HG03097 (cell line): ENCODE measurements at regions not wholly inside any gene's neighbourhood (a gene's known extent, or its start where the extent isn't known, plus 50 kb on each side); places are given as distances from the start of the nearest gene placed in this dataset.
"Not testable (repeated sequence)": the region's sequence is repeated elsewhere in the genome, so short reads cannot be mapped to it uniquely, and the experiment has no call there.

Source experiments
- ATAC-seq: cut with Tn5 transposase; IDR thresholded peaks from one replicate; pipeline ENCODE4 v1.9.1; 2021; ENCODE audit not compliant: unreplicated experiment, low FRiP score

DNA sequence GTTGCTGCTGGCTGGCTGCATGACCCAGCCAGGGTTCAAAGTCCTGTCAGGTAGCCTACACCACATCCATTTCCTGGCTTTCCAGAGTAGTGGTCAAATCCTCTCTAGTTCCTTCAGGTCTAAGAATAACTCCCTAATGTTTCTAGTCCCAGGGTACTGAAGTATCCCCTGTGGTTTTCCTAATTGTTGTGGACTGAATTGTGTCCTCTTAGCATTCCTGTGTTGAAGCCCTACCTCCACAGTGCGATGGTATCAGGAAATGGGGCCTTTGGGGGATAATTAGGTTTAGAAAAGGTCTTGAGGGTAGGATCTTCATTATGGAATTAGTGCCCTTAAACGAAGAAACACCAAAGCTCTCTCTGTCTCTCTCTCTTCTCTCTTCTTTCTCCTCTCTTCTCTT is 191.8 kb upstream of the CCNG1 start:
- ATAC-seq: no peak

DNA sequence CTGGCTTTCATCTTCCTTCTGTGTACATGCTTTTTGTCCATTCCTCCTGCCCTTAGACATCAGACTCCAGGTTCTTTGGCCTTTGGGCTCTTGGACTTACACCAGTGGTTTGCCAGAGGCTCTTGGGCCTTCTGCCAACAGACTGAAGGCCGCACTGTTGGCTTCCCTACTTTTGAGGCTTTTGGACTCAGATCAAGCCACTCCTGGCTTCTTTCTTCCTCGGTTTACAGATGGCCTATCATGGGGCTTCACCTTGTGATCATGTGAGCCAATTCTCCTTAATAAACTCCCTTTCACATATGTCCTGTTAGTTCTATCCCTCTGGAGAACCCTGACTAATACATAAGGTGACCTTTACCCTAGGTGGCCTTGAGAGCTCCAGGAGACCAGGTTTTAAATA is 189.1 kb upstream of the CCNG1 start:
- no peak for ATAC-seq

DNA sequence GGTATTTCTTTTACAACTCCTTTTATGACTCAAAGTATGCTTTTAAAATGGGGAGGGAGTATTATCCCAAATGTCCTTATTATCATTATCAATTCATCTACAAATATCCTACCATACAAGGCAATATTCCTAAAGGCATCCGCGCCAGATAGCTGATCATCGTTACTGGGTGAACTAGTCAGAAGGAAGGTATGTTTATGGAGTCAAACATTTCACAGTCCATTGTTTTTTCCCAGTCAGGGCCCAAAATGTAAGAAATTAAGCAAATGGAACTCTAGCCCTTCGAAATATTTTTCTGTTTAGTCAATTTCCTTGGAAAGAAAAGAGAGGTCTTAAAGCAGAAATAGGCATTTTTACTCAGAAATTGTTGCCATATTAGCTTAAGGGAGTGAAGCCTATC is 188.5 kb upstream of the CCNG1 start:
- ATAC-seq: no peak

DNA sequence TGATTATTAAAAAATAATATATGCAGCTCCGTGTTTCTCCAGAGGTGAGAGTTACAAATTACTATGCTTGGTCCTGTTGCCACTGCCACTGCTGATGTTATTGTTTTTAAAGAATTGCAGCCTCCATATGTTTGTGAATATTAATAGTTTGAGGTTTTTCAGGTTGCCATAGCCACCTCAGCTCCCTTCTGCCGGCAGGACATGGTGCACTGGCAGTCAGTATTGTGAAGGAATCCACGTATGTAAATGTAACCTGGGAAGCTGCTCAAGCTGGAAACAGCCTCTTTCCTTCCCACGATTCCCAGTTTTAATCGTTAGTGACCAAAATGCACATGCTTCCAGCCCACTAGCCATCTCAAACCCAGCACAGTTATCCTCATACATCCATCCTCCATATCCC is 184.4 kb upstream of the CCNG1 start:
- no peak for ATAC-seq

DNA sequence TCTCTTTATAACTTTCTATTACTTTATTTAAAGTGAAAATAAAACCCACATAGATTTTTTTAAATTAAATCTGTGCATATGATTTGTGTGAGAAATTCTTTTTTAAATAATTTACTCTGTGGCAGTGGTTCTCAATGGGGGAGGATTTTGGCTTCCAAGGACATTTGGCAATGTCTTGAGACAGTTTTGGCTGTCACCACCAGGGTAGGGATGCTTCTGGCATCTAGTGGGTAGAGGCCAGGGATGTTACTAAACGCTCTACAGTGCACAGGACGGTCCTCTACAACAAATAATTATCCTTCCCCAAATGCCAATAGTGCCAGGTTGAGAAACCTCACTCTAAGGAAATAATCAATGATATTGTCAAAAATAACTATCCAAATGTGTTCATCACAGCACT is 177.9 kb upstream of the CCNG1 start:
- no peak for ATAC-seq

DNA sequence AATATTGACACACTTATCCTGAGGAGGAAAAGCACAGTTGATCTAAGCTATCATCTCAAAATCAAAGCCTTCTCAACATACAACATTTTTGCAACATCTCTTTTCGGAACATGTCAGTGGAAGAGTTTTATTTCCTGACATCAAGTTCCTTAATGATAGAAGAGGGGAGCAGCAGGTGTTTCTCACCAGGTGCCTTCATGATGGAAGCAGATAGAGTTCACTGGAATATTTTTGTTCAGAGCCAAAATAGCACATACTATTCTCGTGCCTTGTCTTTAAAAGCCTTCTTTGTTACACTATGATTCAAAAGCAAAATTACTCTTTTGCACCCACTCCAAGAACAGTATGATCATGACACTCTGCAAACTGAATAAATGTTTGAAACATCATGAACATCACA is 176.9 kb upstream of the CCNG1 start:
- no peak for ATAC-seq

DNA sequence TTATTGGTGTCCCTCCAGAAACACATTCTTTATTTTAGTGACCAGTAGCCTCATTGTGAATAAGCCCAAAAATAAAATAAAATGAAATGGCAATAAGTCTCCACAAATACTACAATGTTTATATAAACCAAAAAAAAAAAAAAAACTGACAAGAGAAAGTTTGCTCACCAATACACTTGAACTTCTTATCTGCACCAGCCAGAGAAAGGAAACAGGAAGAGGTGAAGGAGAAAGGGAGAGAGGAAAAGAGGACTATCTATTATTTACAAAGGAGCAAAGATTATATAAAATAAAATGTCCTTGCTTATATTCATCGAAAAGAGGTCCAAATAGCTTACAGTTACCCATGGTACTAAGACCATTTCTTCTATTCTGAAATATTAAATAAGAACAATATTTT is 176.4 kb upstream of the CCNG1 start:
- ATAC-seq: no peak

DNA sequence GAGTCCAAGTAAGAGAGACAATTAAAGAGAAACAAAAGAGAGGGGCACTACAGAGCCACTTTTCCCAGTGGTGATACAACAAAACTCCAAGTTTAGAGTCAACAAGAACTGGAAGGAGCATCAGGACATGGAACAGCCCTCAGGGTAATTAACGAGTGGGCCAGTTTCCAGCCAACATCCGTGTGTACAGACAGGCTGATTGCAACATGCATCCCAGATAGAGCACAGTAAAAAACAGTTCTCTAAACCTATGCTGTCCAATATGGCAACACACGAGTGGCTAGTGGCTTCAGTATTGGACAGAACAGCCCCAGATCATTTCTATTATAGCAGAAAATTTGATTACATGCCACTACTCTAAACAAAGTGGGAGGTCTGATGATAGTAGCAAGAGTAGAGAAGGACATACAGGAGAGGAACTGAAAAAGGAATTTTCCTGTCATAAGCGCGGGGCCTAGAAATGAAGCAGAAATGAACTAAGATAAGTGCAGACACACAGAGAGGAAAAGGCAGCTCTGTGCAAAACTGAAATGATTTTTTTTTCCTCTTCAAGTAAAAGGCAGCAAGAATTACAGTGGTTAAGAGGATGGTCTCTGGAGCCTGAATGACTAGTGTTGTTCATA is 175.6 kb upstream of the CCNG1 start:
- ATAC-seq: no peak

DNA sequence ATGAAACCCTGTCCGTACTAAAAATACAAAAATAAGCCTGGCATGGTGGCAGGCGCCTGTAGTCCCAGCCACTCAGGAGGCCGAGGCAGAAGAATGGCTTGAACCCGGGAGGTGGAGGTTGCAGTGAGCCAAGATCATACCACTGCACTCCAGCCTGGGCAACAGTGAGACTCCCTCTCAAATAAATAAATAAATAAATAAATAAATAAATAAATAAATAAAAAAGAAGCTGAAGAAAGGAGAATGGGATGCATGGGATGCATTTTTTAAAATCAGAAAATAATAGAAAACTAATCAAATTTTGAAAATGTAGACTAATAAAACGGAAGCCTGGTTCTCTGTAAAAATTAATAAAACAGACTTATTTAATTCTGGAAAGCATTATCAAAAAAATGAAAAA is 171.1 kb upstream of the CCNG1 start:
- not testable (repeated sequence) for ATAC-seq

DNA sequence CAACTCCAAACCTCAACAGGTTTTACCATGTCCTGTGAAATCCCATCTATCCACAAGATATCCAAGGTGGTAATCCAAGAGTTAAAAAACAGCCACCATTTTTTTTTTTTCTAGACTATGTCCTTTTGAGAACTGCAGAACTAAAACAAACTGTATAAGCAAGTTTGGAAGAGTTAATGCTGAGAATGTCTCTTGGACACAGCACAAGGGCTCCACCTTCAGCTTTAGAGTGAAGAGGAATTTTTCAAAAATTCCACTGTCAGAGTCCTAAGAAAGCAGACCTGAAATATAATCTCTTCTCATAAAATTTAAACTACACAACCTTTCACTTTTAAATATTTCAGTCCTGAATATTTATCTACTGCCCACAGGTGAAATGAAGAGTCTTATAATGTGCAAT is 167.8 kb upstream of the CCNG1 start:
- ATAC-seq: no peak

DNA sequence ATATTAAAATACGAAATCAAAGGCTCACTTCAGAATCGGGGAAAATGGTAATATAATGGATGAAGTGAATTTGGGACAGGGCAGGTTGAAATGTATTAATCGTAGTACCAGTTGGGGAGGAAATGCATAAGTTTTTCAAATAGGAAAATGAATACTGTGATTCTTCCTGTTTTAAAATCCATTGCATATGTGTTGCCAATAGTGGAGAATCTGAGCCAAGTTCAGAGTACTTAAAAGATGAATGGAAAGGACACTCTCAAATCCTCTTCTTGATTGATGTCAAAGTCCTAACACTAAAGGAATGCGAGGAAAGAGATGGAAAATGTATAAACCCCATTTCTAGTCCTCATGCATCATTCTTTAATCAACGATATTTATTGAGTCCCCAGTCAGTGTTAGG is 160.9 kb upstream of the CCNG1 start:
- no peak for ATAC-seq

DNA sequence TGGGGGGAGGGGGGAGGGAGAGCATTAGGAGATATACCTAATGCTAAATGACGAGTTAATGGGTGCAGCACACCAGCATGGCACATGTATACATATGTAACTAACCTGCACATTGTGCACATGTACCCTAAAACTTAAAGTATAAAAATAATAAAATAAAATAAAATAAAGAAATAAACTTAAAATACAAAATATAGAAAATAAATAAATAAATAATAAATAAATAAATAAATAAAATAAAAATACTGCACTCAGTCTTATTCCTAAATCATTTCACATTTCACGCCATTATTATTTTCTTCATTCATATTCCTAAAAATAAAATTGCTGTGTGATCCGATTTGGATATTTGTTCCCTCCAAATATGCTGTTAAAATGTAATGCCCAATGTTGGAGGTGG is 156.5 kb upstream of the CCNG1 start:
- not testable (repeated sequence) for ATAC-seq

DNA sequence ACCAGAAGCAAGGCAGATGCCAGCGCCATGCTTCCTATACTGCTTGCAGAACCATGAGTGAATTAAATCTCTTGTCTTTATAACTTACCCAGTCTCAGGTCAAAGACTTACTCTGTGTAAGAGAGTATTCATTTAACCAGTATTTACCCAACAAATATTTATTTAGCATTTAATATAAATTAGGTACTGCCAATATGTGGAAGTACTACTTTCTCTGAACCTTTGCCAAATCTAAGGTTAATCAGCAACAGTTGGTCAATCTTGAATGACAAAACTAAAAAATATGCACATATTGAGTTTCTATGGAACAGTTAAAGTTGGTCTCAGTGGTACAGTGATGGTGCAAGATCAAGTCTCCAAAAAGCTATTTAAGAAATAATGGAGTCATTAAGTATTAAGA is 155.9 kb upstream of the CCNG1 start:
- ATAC-seq: no peak

DNA sequence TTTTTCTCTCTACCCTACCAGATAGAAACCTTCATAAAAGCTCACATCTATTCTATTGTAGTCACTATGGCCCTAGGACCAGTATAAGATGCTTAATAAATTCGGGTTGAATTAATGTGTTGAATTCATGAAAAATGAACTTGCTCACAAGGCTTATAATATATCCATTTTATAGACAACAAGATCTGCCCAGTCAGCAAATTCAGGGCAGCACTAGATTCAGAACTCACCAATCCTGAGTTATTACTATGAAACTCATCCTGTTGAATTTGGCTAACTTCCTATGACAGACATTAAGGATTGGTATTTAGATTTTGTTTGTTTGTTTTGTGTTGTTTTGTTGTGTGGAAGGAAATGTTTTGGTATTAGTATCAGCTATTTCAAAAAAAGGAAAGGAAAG is 143.6 kb upstream of the CCNG1 start:
- no peak for ATAC-seq

DNA sequence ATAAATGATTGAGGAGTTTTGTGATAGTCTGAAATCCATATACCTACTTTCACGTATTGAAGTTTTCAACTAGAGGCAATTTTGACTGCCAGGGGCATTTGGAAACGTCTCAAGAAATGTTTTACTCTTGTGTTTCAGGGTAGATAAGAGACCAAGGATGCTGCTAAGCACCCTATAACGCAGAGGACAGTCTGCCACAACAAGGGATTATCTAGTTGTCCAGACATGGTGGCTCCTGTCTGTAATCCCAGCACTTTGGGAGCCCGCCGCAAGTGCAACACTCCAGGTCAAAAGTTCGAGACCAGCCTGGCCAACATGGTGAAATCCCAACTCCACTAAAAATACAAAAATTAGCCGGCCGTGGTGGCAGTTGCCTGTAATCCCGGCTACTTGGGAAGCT is 133.7 kb upstream of the CCNG1 start:
- no peak for ATAC-seq

DNA sequence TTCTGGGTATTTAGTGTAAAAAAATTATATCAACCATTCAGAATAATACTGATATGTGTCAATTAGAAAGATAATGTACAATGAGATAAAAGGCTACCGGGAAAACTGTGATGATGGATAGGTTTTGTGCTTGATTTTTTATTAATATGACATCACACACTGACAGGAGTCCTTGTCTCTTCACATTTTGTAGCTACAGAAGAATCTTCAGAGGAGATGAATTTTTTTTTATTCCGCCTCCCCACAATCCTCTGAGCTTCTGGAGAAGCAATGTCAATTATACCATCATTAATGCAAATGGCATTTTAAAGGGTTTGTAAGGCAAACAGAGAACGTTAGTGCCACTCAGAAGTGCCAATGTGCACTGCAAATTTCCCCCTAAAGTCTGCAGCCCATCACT is 131.7 kb upstream of the CCNG1 start:
- ATAC-seq: no peak

DNA sequence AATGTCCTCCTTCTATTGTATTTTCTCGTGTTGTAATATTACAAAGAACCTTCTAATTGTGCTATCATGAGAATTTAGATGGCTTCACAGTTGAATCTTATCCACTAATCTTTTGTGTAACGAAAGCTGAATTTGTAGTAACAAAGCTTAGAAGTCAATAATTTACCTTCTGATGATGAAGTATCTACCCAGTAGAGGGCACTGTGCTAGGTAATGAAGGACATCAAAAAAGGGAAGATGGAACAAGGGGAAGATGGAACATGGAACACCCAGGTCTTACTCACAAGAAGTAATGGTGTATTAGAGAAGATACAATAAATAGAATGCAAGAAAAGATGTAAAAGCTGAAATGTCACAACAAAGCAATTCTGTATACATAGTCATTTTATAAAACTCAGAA is 131.0 kb upstream of the CCNG1 start:
- no peak for ATAC-seq

DNA sequence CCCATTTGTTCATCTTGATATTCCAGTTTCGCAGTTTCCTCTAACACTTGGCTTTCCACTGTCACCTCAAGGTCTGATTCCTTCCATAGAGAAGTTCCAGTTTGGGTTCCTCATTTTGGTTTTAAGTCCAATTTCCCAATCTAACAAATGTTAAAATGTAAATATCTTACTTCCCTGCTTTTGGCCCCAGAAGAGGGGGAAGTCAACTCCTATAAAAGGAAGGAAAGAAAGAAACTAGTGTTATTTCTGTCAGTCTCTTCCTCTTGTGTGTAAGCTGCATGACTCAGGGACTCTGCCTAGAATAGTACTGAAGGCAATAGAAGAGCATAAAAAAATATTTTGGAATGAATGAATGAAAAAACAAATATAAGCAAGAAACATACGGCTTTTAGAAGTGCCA is 127.5 kb upstream of the CCNG1 start:
- no peak for ATAC-seq

DNA sequence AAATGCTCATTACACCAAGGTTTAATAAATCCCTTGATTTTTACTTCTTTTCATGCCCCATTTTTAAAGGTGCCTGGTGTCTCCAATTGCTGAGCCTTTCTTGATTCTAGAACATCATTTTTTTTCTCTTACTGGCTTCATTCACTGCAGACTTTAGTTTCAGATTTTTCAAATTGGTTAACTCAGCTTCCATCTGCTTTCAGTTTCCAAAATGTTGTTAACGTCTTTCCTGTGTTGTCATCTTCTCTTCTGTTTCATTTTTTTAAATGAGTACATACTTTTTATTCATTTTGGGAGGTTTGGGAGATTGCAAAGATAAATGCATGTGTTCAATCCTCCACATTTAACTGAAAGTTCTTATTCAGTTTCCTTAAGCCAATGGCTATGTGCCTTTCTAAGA is 126.4 kb upstream of the CCNG1 start:
- ATAC-seq: no peak

DNA sequence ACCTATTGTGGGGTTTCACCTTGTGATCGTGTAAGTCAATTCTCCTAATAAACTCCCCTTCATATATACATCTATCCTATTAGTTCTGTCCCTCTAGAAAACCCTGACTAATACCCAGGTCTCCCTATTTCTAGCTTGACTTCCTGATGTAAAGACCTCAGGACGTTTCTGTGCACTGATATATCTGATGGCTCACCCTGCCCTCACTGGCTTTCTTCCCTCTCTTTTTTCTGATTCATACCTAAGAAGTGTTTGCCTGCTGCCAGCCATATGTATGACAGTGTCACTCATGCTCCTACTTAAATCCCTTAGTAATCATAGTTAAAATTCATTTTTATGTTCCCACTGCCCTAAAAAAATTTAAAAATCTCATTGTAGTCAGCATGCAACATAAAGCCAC is 124.8 kb upstream of the CCNG1 start:
- ATAC-seq: no peak

DNA sequence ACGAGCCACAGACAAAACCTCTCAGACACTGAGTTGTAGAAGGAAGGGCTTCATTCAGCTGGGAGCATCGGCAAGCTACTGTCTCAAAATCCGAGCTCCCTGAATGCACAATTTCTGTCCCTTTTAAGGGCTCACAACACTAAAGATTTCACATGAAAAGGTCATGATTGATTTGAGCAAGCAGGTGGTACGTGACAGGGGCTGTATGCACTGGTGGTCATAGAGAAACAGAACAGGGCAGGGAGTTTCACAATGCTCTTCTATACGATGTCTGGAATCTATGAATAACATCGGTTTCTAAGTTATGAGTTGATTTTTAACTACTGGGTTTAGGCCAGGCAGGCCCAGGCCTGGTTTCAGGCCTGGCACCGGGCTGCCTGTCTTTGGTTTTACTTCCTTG is 124.3 kb upstream of the CCNG1 start:
- not testable (repeated sequence) for ATAC-seq

DNA sequence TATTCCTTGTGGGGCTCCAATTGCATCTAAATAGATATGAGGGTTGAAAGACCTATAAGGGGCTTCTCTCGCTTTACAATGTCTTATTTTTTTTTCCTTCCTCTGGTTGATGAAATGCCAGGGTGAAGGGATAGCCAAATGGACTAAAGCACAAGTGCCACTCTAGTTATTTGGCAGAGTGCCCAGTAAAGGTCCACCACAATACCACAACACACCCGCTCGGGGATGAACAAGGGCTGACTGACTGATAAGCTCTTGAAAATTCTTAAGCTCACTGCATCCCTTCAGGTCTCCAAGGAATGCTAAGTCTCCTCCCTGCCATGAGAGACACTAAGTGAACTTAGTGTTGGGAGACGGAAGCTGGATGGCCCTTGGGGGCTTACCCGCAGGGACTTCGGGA is 121.0 kb upstream of the CCNG1 start:
- ATAC-seq: not testable (repeated sequence)

DNA sequence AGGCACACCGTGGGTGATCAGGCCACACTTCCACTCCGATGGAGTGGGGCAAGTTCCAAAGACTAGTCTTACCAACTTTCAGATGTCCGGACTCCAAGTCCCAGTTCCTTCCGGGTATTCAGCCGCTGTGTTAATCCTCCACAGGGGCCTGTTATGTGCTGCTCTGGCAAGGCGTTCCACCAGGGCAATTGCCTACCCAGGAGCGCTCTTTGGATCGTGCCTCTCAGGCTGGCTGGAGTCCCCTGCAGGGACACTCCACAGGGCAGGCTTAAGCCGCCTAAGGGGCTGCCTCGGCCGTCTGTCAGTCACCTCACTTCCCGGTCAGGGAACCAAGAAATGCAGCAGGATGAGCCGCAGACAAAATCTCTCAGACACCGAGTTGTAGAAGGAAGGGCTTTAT is 118.7 kb upstream of the CCNG1 start:
- no peak for ATAC-seq
